ENCODE measurements at regions not wholly inside any gene's neighbourhood (a gene's known extent, or its start where the extent isn't known, plus 50 kb on each side); places are given as distances from the start of the nearest gene placed in this dataset.
A peak's percentile ranks its signal among the peaks of the same experiment; 100 is the strongest.

DNA sequence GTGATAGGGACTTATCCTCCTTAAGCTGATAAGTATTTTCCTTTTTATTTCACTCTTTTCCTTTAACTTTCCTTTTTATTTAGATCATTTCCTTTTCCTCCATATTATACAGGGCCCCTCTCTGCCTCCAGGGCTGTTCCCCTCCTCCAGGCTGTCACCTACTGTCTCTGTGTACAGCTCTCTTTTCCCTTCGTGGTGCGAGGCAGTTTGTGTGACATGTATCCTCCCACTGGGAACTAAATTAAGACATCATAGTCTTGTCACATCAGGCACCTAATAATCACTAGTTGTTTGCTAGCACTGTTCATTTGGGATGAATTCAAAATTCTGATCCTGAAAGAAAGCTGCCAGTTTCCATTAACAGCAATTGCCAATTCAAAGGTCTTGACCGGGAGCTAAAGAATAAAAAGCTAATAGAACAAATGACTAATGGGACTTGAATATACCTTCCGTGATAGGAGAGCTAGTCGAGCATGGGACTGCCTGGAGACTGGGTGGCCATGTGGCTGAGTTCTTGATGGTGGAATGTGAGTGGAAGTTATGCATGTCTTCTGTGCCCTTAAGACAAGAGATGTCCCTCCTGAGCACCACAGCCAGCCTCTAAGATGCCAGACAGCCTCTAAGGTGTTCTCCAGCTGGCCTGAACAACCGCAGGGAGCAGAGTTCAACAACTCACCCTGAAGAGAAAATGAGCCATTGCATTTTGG is 77.7 kb upstream of the LRRC55 start:
- no peak for DNase-seq

DNA sequence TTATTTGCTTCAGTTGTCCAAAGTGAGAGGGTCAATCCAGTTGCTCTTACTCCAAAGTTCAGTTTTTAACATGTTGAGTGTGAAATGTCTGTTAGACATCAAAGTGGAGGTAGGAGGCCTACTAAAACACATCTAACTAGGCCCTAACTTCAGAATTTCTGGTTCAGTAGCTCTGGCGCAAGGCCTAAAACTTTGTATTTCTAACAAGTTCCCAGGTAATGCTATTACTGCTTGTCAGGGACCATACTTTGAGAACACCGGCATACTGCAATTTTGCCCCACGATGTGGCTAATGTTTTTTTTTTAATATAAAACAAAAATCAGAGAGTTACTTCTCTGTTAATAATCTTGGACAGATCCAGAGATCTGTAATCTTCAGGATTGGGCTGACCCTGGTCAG is 72.4 kb upstream of the LRRC55 start:
- no peak for DNase-seq

DNA sequence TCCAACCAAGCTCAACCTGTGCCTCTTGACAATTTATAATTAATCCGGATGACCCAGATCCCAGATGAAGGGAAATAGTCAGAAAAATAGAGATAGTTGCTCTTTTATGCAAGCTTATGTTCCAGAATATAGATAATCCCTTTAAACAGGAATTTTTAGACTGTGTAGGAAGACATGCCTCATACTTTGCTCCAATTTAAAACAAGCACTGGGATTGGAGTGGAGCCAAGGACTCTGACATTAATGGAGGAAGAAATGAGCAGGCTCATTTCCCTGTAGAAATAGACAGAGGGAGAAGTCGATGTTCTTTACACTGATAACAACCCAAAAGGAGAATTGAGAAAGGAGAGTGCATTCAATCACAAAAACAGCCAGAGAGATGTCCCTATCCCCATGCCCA is 70.1 kb upstream of the LRRC55 start:
- no peak for DNase-seq

DNA sequence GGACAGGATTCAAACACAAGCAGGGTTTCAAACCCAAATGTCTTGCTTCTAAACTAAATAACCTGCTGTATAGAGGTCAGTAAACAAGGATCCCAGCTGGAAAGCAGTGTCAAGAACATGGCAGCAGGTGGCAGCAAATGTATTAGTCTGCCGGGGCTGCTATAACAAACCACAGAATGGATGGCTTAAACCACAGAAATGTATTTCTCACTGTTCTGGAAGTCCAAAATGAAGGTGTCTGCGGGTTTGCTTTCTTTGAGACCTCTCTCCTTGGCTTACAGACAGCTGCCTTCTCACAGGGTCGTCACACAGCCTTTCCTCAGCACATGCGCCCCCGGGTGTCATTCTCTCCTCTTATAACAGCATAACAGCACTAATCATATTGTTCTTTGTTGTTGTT is 65.1 kb upstream of the LRRC55 start:
- DNase-seq: peak; percentile 4 to 24

DNA sequence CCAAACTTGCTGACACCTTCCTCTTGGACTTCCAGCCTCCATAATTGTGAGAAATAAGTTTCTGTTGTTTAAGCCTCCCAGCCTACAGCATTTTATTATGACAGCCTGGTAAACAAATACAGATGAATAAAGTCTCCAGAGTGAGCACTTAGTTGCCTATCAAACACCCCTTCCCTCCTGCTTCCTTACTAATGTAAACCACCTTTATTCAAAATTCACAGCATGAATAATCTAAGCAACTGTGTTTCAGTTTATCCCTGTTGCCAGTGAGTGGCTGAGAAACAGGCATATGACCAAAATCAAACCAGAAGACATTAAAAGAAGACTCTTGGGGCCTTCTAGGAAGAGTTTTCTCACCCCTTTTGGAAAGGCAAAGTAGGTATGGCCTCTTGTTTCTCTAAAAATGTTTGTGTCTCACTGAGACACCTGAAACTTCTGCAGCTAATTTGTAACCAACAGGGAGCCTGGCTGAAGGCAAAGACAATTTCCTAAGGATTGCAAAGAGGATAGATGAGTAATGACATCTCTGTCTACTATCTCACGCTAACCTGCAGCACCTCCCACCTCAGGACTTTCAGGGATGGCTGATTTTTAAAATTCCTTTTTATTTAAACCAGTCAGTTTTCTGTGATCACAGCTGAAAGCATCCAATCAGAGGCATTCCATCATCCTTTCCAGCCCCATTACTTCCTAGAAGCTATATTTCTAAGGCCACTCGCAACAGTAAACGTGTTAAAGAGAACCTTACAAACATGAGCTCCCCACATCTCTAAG is 61.4 kb upstream of the LRRC55 start:
- no peak for DNase-seq

DNA sequence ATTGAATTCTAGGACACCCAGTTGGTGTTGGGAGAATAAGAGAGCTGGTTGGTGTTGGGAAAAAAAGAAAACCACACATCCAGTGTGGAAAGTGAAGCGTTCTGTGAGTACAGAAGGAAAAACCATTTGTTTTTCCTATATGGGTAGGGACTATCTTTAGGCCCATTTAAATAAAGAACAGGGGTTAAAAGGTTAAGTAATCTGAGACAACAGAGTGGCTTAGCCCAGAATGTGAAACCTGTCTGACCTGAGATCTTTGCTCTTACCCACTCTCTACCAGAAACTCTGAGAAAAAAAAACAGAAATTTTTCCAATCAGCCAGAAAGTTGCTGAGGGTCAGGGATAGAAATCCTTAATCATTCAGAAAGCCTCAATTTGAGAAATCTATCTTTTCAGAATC is 59.8 kb upstream of the LRRC55 start:
- no peak for DNase-seq

DNA sequence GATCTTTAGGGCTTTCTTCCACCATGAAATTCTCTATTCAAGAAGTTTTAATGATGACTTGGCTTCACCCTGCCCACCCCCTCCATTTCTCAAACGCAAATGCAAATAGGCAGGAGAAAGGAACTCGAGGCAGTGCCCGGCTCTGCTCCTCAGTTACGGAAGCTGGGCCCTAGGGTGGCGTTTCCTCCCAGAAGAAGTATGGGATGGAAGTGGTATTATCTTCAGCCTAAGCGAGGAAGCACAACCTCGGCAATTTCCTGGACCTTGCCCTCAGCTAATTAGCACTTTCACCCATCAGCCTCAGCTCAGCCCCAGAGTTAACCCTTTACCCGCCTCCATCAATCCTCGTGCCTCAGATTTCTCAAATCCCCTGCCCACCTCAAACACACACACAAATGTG is 58.2 kb upstream of the LRRC55 start:
- DNase-seq: no peak

DNA sequence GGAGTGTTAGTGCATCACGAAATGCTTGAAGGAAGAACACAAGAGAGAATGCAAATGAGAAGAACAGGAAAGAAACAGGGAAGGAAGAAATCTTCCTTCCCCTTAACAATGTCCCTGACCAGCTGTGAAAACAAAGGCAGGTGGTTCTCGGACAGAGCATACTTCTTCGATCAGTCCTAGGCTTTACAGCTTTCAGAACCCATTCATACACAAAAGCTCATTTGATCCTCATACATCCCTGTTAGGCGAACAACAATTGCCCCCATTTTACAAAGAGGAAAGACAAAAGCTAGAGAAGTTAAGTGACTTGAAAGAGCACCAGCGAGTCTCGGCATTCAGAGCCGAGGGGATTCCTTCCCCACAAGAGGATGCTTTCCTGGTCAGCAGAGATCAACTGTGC is 57.2 kb upstream of the LRRC55 start:
- DNase-seq: no peak

DNA sequence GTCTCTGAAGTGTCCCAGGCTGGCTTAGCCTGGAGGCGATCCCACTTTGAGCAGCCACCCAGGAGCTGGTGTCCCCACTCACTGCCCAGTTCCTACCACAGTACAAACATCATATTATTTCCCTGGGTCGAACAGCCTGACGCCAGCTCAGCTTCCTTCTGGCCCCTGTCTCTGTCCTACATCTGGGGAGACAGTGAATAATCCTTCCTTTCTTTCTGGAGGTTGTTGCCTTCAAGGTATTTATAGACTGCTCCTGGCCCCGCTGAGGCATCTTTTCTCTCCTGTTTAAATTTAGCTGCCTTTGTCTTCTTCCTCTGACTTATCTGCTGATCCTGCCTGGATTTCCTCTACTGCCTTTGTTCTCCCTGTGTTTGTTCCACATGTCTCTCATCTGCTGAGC is 56.8 kb upstream of the LRRC55 start:
- DNase-seq: no peak

DNA sequence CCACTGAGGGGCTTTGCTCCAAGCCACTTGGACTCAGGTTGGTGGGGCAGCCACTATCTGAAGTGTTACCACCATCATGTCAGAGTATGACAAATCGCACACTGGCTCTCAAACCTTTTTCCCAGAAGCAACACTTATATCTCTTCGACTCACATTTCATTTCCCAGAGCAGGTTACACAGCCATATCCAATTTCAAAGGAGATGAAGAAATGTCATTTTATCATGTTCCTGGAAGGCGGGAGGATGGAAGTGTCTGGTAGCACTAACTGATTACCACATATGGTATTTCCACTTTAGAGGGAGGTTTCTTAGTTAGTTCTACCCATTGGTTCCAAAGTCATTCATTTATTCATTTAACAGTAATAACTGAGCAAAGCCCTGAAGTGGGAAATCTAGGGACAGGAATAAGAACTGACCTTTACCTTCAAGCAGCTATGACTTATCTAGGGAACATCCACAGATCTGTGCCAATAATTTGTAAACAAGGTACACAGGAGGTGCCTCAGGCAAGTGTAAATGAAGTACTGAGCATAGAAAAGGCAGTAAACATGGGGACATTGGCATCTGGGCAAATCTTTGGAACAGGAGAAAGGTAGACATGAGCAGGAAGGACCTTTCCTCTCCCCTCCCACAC is 54.9 kb upstream of the LRRC55 start:
- DNase-seq: no peak

DNA sequence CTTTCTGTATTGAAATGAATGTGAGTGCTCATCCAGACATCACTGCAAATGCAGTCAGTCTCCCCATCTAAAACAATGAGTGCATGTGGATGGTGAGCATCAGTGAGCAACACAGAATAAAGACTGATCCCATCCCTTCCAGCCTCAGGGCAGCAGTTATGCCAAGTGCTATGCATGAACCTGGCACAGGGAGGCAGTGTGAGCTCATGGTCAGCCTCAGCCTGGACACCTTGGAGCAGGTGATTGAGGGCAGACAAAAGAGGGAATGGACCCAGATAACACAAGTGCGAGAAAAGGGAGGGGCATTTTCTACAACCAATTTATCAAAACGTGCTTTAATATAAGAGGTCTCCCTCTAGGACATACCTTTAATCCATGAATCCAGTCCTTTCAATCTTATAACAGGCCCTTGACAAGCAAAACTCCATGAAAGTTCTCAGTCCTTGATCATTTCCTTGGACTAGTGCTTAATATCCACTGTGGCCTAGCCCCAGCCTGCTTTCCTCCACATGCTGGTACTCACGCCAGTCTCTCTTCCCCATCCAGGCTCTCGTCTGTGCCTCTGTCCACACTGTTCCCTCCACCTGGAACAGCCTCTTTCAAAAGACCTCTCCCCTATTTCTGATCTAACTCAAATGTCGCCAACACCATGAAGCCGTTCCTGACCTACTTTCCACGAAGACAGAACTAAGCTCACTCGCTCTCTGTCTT is 50.5 kb upstream of the LRRC55 start:
- peak in 1 of 2 experiments; percentile 5 for DNase-seq

All from activated CD4-positive, alpha-beta T cell treated with anti-CD3 and anti-CD28 coated beads, Interleukin-2, amount 50 U/mL, for 48 hours (primary cell).